ENCODE measurements at regions not wholly inside any gene's neighbourhood (a gene's known extent, or its start where the extent isn't known, plus 50 kb on each side); places are given as distances from the start of the nearest gene placed in this dataset.

DNA sequence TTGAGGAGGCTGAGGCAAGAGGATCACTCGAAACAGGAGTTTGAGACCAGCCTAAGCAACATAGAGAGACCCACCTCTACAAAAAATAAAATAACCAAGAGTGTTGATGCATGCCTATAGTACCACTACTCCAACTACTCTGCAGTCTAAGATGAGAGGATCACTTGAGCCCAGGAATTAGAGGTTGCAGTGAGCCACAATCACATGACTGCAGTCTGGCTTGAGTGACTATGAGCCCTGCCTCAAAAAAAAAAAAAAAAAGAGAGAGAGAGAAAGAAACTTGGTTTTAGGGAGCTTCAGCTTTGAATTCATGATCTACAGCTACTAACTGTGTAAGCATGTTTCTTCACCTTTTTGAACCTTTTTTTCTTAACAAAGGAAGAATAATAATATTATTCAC, 119.9 kb downstream of the HNMT start:
- TF ChIP-seq GATA2 (IDR thresholded peaks at IDR 0.05; ENCODE audit: low read depth, low read length) = no peak
- no peak for TF ChIP-seq GATA3 (IDR thresholded peaks at IDR 0.05; ENCODE audit: low read depth, low read length)
